Large intestine (tissue), 3 donors: ENCODE measurements at regions not wholly inside any gene's neighbourhood (a gene's known extent, or its start where the extent isn't known, plus 50 kb on each side); places are given as distances from the start of the nearest gene placed in this dataset.
A peak's percentile ranks its signal among the peaks of the same experiment; 100 is the strongest.

Experiments used
- DNase-seq, 2 donors: peaks; one replicate each; pipeline versions ENCODE4 v3.0.0 to v3.0.0-alpha.2; 2013
- H3K27ac ChIP-seq: one replicate; pipeline ENCODE4 v1.5.1; 2013; ENCODE audit warnings: low read length
- H3K27me3 ChIP-seq: 2 replicates; pipeline ENCODE4 v1.6.1; 2013; ENCODE audit warnings: low read length; ENCODE audit not compliant: control insufficient read depth, insufficient read depth
- H3K36me3 ChIP-seq: 2 replicates; pipeline ENCODE4 v1.6.1; 2013; ENCODE audit warnings: low read length; ENCODE audit not compliant: control insufficient read depth, insufficient read depth
- H3K4me1 ChIP-seq: one replicate; pipeline ENCODE4 v1.6.1; 2013; ENCODE audit warnings: low read length; ENCODE audit not compliant: control insufficient read depth, insufficient read depth
- H3K4me3 ChIP-seq: one replicate; pipeline ENCODE4 v1.5.1; 2013; ENCODE audit warnings: low read length
- H3K9me3 ChIP-seq: one replicate; pipeline ENCODE4 v1.6.1; 2013; ENCODE audit warnings: mild to moderate bottlenecking, low read depth, low read length, moderate library complexity; ENCODE audit not compliant: control insufficient read depth
- WGBS: methylation state at CpG from one replicate; pipeline ENCODE4 v1.1.5; 2013; ENCODE audit warnings: low lambda C conversion rate; ENCODE audit not compliant: insufficient coverage; 5-methylcytosine and 5-hydroxymethylcytosine counted together

- no peak for DNase-seq
- Histone ChIP-seq H3K36me3 (no peaks in the 10 kb centered on the region), H3K4me1 (no peaks in the 10 kb centered on the region), H3K4me3 (no peak overlapping the region), H3K27me3 (no peaks in the 10 kb centered on the region), H3K9me3 (peaks cover 7% of the 10 kb centered on the region), H3K27ac (no peak overlapping the region)
- WGBS: 80% methylated on average over 1 of the region's 6 CpGs
Observed at GRCh38 chr2:196502386-196502785, 137.1 kb upstream of the CCDC150 start.

- WGBS: 72% methylated on average over 2 of the region's 4 CpGs
- Histone ChIP-seq H3K27me3 (no peaks in the 10 kb centered on the region), H3K36me3 (no peaks in the 10 kb centered on the region), H3K27ac (no peak overlapping the region), H3K4me3 (no peak overlapping the region), H3K9me3 (peaks cover 7% of the 10 kb centered on the region), H3K4me1 (no peaks in the 10 kb centered on the region)
- no peak for DNase-seq
Observed at GRCh38 chr2:196503398-196503797, 136.1 kb upstream of the CCDC150 start.

GRCh38 chr2:196504788-196505187 lies 134.7 kb upstream of the CCDC150 start:
- H3K4me3 ChIP-seq: no peak overlapping the region
- DNase-seq: no peak
- H3K36me3 ChIP-seq: no peaks in the 10 kb centered on the region
- H3K9me3 ChIP-seq: no peaks in the 10 kb centered on the region
- H3K27me3 ChIP-seq: no peaks in the 10 kb centered on the region
- H3K4me1 ChIP-seq: no peaks in the 10 kb centered on the region
- H3K27ac ChIP-seq: no peak overlapping the region

GRCh38 chr2:196510246-196510645 lies 129.3 kb upstream of the CCDC150 start:
- Histone ChIP-seq H3K36me3 (no peaks in the 10 kb centered on the region), H3K9me3 (no peaks in the 10 kb centered on the region), H3K27ac (no peak overlapping the region), H3K27me3 (no peaks in the 10 kb centered on the region), H3K4me1 (no peaks in the 10 kb centered on the region), H3K4me3 (no peak overlapping the region)
- DNase-seq: no peak
- no CpG with 5 or more reads among the region's 1 CpG for WGBS

- Histone ChIP-seq H3K9me3 (no peaks in the 10 kb centered on the region), H3K36me3 (no peaks in the 10 kb centered on the region), H3K4me1 (no peaks in the 10 kb centered on the region), H3K27ac (no peak overlapping the region), H3K27me3 (no peaks in the 10 kb centered on the region), H3K4me3 (no peak overlapping the region)
- DNase-seq: peak in 1 of 2 donors; percentile 25
- 80% methylated on average over 2 of the region's 3 CpGs for WGBS
Observed at GRCh38 chr2:196511258-196512168, 128.0 kb upstream of the CCDC150 start.

GRCh38 chr2:196513796-196514526 lies 125.6 kb upstream of the CCDC150 start:
- Histone ChIP-seq H3K27ac (no peak overlapping the region), H3K4me3 (no peak overlapping the region), H3K36me3 (no peaks in the 10 kb centered on the region), H3K4me1 (no peaks in the 10 kb centered on the region), H3K27me3 (no peaks in the 10 kb centered on the region), H3K9me3 (no peaks in the 10 kb centered on the region)
- no peak for DNase-seq
- WGBS: no CpG with 5 or more reads among the region's 11 CpGs

GRCh38 chr2:196514641-196515040 lies 124.9 kb upstream of the CCDC150 start:
- no CpG with 5 or more reads among the region's 5 CpGs for WGBS

GRCh38 chr2:196515051-196515450 lies 124.5 kb upstream of the CCDC150 start:
- H3K36me3 ChIP-seq: no peaks in the 10 kb centered on the region
- no peak overlapping the region for H3K4me3 ChIP-seq
- no peaks in the 10 kb centered on the region for H3K27me3 ChIP-seq
- H3K9me3 ChIP-seq: no peaks in the 10 kb centered on the region
- DNase-seq: no peak
- no peak overlapping the region for H3K27ac ChIP-seq
- no CpG with 5 or more reads among the region's 11 CpGs for WGBS
- H3K4me1 ChIP-seq: no peaks in the 10 kb centered on the region

More at GRCh38 chr2:196514641-196515040, 124.9 kb upstream of the CCDC150 start:
- Histone ChIP-seq H3K4me1 (no peaks in the 10 kb centered on the region), H3K4me3 (no peak overlapping the region), H3K27me3 (no peaks in the 10 kb centered on the region), H3K9me3 (no peaks in the 10 kb centered on the region), H3K36me3 (no peaks in the 10 kb centered on the region), H3K27ac (no peak overlapping the region)
- DNase-seq: no peak

- DNase-seq: no peak
- Histone ChIP-seq H3K27me3 (no peaks in the 10 kb centered on the region), H3K9me3 (no peaks in the 10 kb centered on the region), H3K27ac (no peak overlapping the region), H3K36me3 (no peaks in the 10 kb centered on the region), H3K4me1 (no peaks in the 10 kb centered on the region), H3K4me3 (no peak overlapping the region)
- no CpG with 5 or more reads among the region's 2 CpGs for WGBS
Observed at GRCh38 chr2:196515608-196516007, 123.9 kb upstream of the CCDC150 start.

- no peaks in the 10 kb centered on the region for H3K9me3 ChIP-seq
- H3K27me3 ChIP-seq: no peaks in the 10 kb centered on the region
- H3K4me3 ChIP-seq: no peak overlapping the region
- WGBS: 60% methylated on average over 1 of the region's 4 CpGs
- H3K4me1 ChIP-seq: no peaks in the 10 kb centered on the region
- H3K27ac ChIP-seq: no peak overlapping the region
- H3K36me3 ChIP-seq: no peaks in the 10 kb centered on the region
- no peak for DNase-seq
Observed at GRCh38 chr2:196516564-196516963, 123.0 kb upstream of the CCDC150 start.
